Endothelial cell of umbilical vein (primary cell): ENCODE measurements at regions not wholly inside any gene's neighbourhood (a gene's known extent, or its start where the extent isn't known, plus 50 kb on each side); places are given as distances from the start of the nearest gene placed in this dataset.
"Not testable (repeated sequence)": the region's sequence is repeated elsewhere in the genome, so short reads cannot be mapped to it uniquely, and the experiment has no call there.

Experiments used
- CTCF ChIP-seq, 2 donors: IDR thresholded peaks; 1 replicate in 1 of 2; 2 replicates in 1 of 2; pipeline ENCODE4 v1.5.1; 2011; ENCODE audit warnings: low read length in 2 of 2, mild to moderate bottlenecking in 2 of 2, moderate library complexity in 2 of 2, control low read depth in 1 of 2, inconsistent platforms in 1 of 2, low read depth in 1 of 2; ENCODE audit not compliant: insufficient read depth in 1 of 2; ENCODE audit errors: extremely low read depth in 1 of 2
- EZH2 ChIP-seq: IDR thresholded peaks from 2 replicates; pipeline ENCODE4 v1.6.1; 2012; ENCODE audit warnings: borderline replicate concordance, low read depth, mild to moderate bottlenecking, moderate library complexity, low read length, inconsistent platforms; ENCODE audit not compliant: severe bottlenecking
- FOS ChIP-seq: IDR thresholded peaks from 2 replicates; pipeline ENCODE4 v1.6.1; 2011; ENCODE audit warnings: mild to moderate bottlenecking, low read length, moderate library complexity, borderline replicate concordance; ENCODE audit not compliant: insufficient read depth
- GATA2 ChIP-seq: IDR thresholded peaks from 2 replicates; pipeline ENCODE4 v1.7.0; 2011; ENCODE audit warnings: low read depth, mild to moderate bottlenecking, moderate library complexity, mixed read lengths, low read length; ENCODE audit not compliant: insufficient read length, insufficient read depth
- JUN ChIP-seq: IDR thresholded peaks from 2 replicates; pipeline ENCODE4 v1.6.1; 2011; ENCODE audit warnings: borderline replicate concordance, low read depth; ENCODE audit not compliant: insufficient read length, insufficient read depth
- MAX ChIP-seq: IDR thresholded peaks from 2 replicates; pipeline ENCODE4 v1.6.1; 2011; ENCODE audit not compliant: insufficient read depth, insufficient read length
- MYC ChIP-seq: IDR thresholded peaks from one replicate; pipeline ENCODE4 v1.6.1; 2011; ENCODE audit warnings: mild to moderate bottlenecking, low read depth, low read length
- POLR2A ChIP-seq: IDR thresholded peaks from 2 replicates; pipeline ENCODE4 v1.6.1; 2012; ENCODE audit warnings: low read depth, mild to moderate bottlenecking, control low read depth, low read length
- POLR2AphosphoS5 ChIP-seq: IDR thresholded peaks from 2 replicates; pipeline ENCODE4 v1.6.1; 2012; ENCODE audit warnings: low read depth, mild to moderate bottlenecking, control low read depth, low read length, moderate library complexity; ENCODE audit not compliant: insufficient read depth

- not testable (repeated sequence) for TF ChIP-seq FOS; CTCF (IDR thresholded peaks at IDR 0.05; ENCODE audit: extremely low read depth in 1 of 2, insufficient read depth in 1 of 2, low read depth in 1 of 2, low read length in 2 of 2); POLR2A; MAX; JUN; POLR2AphosphoS5; EZH2; GATA2; MYC
Measured at GRCh38 chr18:72958195-72958594, 90.4 kb upstream of the NETO1 start.
